HepG2 (cell line): ENCODE measurements at regions not wholly inside any gene's neighbourhood (a gene's known extent, or its start where the extent isn't known, plus 50 kb on each side); places are given as distances from the start of the nearest gene placed in this dataset.

Experiments
- CREB1 ChIP-seq, 2 experiments: fragments of 450-650 bp in 1 of 2; IDR thresholded peaks; 2 replicates each; pipeline ENCODE4 v1.6.1; 2016 to 2017; ENCODE audit warnings: control low read depth in 1 of 2, mild to moderate bottlenecking in 1 of 2, missing compliant biosample characterization in 1 of 2, missing genetic modification characterization in 1 of 2
- DR1 ChIP-seq: sonication (generic); formaldehyde crosslinking; IDR thresholded peaks from 2 replicates; pipeline ENCODE4 v1.8.0; 2021; ENCODE audit warnings: mild to moderate bottlenecking, missing genetic modification reagents, inconsistent platforms
- GLMP ChIP-seq: sonication (generic); formaldehyde crosslinking; IDR thresholded peaks from 2 replicates; pipeline ENCODE4 v1.9.0; 2021; ENCODE audit warnings: missing genetic modification reagents, mild to moderate bottlenecking, borderline replicate concordance
- HNF4G ChIP-seq, 2 experiments: sonication (generic) in 1 of 2; formaldehyde crosslinking in 1 of 2; IDR thresholded peaks; 2 replicates each; pipeline versions ENCODE4 v1.4.0 to v1.6.1; 2011 to 2020; ENCODE audit warnings: borderline replicate concordance in 2 of 2, low read depth in 2 of 2, mild to moderate bottlenecking in 2 of 2, low read length in 1 of 2, missing genetic modification reagents in 1 of 2, moderate library complexity in 1 of 2
- JUN ChIP-seq: sonication (generic); formaldehyde crosslinking; IDR thresholded peaks from 2 replicates; pipeline ENCODE4 v1.4.0; 2020; ENCODE audit warnings: mild to moderate bottlenecking, missing genetic modification reagents
- KLF15 ChIP-seq: sonication (generic); formaldehyde crosslinking; IDR thresholded peaks from 2 replicates; pipeline ENCODE4 v1.8.1; 2023; ENCODE audit warnings: borderline replicate concordance, mild to moderate bottlenecking, inconsistent platforms, missing genetic modification reagents, mixed read lengths
- POGK ChIP-seq: sonication (generic); formaldehyde crosslinking; conservative IDR thresholded peaks from 2 replicates; pipeline ENCODE4 v1.8.0; 2022; ENCODE audit warnings: mild to moderate bottlenecking, moderate library complexity, missing genetic modification reagents
- ZNF644 ChIP-seq: IDR thresholded peaks from 2 replicates; pipeline ENCODE4 v1.6.1; 2016; ENCODE audit warnings: low read depth
- ZNF800 ChIP-seq: sonication (generic); formaldehyde crosslinking; IDR thresholded peaks from 2 replicates; pipeline ENCODE4 v1.4.0; 2020; ENCODE audit warnings: missing genetic modification reagents
- TF ChIP-seq, protein P1 (sequence below): IDR thresholded peaks from 2 replicates; pipeline ENCODE4 v1.4.0; 2020; ENCODE audit warnings: mild to moderate bottlenecking, missing genetic modification reagents
- TF ChIP-seq, protein P2 (sequence below): sonication (generic); formaldehyde crosslinking; IDR thresholded peaks from 2 replicates; pipeline ENCODE4 v1.5.0; 2020; ENCODE audit warnings: mild to moderate bottlenecking, missing genetic modification reagents
- TF ChIP-seq, protein P3 (sequence below): sonication (generic); formaldehyde crosslinking; IDR thresholded peaks from 2 replicates; pipeline ENCODE4; 2020; ENCODE audit warnings: missing genetic modification reagents, mild to moderate bottlenecking, borderline replicate concordance

DNA sequence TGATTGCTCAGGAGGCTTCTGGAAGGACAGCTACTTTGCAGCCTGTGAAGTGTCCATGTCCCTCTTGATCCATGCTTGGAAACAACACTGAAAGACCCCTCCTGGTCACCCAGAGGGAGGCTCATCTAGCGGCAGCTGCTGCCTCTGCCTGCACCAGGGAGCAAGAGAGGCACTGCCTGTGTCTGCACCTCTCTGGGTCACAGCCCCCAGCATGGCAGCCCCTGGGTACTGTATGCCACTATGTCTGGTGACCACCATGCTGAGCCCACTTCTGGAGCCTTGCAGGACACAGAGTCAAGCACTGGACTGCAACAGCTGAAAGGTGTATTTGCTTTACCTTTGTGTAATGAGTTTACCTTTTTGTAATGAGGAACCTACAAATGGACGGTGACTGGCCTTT is 186.3 kb upstream of the MYT1L start (continued):
- TF ChIP-seq, protein P1, sequence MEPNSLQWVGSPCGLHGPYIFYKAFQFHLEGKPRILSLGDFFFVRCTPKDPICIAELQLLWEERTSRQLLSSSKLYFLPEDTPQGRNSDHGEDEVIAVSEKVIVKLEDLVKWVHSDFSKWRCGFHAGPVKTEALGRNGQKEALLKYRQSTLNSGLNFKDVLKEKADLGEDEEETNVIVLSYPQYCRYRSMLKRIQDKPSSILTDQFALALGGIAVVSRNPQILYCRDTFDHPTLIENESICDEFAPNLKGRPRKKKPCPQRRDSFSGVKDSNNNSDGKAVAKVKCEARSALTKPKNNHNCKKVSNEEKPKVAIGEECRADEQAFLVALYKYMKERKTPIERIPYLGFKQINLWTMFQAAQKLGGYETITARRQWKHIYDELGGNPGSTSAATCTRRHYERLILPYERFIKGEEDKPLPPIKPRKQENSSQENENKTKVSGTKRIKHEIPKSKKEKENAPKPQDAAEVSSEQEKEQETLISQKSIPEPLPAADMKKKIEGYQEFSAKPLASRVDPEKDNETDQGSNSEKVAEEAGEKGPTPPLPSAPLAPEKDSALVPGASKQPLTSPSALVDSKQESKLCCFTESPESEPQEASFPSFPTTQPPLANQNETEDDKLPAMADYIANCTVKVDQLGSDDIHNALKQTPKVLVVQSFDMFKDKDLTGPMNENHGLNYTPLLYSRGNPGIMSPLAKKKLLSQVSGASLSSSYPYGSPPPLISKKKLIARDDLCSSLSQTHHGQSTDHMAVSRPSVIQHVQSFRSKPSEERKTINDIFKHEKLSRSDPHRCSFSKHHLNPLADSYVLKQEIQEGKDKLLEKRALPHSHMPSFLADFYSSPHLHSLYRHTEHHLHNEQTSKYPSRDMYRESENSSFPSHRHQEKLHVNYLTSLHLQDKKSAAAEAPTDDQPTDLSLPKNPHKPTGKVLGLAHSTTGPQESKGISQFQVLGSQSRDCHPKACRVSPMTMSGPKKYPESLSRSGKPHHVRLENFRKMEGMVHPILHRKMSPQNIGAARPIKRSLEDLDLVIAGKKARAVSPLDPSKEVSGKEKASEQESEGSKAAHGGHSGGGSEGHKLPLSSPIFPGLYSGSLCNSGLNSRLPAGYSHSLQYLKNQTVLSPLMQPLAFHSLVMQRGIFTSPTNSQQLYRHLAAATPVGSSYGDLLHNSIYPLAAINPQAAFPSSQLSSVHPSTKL (CRISPR knock-in tag), result no peak
- no peak for TF ChIP-seq ZNF644 (CRISPR knock-in tag)
- TF ChIP-seq JUN (CRISPR knock-in tag), result no peak
- TF ChIP-seq CREB1 (IDR thresholded peaks at IDR 0.05), result no peak
- TF ChIP-seq CREB1 (CRISPR knock-in tag; IDR thresholded peaks at IDR 0.05), result no peak
- TF ChIP-seq, protein P2, sequence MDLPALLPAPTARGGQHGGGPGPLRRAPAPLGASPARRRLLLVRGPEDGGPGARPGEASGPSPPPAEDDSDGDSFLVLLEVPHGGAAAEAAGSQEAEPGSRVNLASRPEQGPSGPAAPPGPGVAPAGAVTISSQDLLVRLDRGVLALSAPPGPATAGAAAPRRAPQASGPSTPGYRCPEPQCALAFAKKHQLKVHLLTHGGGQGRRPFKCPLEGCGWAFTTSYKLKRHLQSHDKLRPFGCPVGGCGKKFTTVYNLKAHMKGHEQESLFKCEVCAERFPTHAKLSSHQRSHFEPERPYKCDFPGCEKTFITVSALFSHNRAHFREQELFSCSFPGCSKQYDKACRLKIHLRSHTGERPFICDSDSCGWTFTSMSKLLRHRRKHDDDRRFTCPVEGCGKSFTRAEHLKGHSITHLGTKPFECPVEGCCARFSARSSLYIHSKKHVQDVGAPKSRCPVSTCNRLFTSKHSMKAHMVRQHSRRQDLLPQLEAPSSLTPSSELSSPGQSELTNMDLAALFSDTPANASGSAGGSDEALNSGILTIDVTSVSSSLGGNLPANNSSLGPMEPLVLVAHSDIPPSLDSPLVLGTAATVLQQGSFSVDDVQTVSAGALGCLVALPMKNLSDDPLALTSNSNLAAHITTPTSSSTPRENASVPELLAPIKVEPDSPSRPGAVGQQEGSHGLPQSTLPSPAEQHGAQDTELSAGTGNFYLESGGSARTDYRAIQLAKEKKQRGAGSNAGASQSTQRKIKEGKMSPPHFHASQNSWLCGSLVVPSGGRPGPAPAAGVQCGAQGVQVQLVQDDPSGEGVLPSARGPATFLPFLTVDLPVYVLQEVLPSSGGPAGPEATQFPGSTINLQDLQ (CRISPR knock-in tag), result no peak
- no peak for TF ChIP-seq POGK (CRISPR knock-in tag)
- TF ChIP-seq KLF15 (CRISPR knock-in tag), result no peak
- no peak for TF ChIP-seq ZNF800 (CRISPR knock-in tag)
- TF ChIP-seq HNF4G (IDR thresholded peaks at IDR 0.05; ENCODE audit: borderline replicate concordance, low read depth, low read length), result no peak
- TF ChIP-seq HNF4G (CRISPR knock-in tag; IDR thresholded peaks at IDR 0.05; ENCODE audit: borderline replicate concordance, low read depth), result no peak
- TF ChIP-seq GLMP (CRISPR knock-in tag), result no peak
- TF ChIP-seq, protein P3, sequence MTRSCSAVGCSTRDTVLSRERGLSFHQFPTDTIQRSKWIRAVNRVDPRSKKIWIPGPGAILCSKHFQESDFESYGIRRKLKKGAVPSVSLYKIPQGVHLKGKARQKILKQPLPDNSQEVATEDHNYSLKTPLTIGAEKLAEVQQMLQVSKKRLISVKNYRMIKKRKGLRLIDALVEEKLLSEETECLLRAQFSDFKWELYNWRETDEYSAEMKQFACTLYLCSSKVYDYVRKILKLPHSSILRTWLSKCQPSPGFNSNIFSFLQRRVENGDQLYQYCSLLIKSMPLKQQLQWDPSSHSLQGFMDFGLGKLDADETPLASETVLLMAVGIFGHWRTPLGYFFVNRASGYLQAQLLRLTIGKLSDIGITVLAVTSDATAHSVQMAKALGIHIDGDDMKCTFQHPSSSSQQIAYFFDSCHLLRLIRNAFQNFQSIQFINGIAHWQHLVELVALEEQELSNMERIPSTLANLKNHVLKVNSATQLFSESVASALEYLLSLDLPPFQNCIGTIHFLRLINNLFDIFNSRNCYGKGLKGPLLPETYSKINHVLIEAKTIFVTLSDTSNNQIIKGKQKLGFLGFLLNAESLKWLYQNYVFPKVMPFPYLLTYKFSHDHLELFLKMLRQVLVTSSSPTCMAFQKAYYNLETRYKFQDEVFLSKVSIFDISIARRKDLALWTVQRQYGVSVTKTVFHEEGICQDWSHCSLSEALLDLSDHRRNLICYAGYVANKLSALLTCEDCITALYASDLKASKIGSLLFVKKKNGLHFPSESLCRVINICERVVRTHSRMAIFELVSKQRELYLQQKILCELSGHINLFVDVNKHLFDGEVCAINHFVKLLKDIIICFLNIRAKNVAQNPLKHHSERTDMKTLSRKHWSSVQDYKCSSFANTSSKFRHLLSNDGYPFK (CRISPR knock-in tag), result no peak
- TF ChIP-seq DR1, result no peak
